Panc1 (cell line): ENCODE measurements at regions not wholly inside any gene's neighbourhood (a gene's known extent, or its start where the extent isn't known, plus 50 kb on each side); places are given as distances from the start of the nearest gene placed in this dataset.

ENCODE experiments used
- POLR2AphosphoS5 ChIP-seq: IDR thresholded peaks from 2 replicates; pipeline ENCODE4 v1.6.1; 2012; ENCODE audit warnings: mild to moderate bottlenecking, low read depth, low read length, moderate library complexity
- SIN3A ChIP-seq: IDR thresholded peaks from 2 replicates; pipeline ENCODE4 v1.6.1; 2012; ENCODE audit warnings: low read depth, mild to moderate bottlenecking, low read length, moderate library complexity, borderline replicate concordance; ENCODE audit not compliant: insufficient read depth
- TF ChIP-seq, protein P1 (sequence below): fragments of 450-650 bp; IDR thresholded peaks from 2 replicates; pipeline ENCODE4 v1.5.1; 2017; ENCODE audit warnings: mild to moderate bottlenecking

DNA sequence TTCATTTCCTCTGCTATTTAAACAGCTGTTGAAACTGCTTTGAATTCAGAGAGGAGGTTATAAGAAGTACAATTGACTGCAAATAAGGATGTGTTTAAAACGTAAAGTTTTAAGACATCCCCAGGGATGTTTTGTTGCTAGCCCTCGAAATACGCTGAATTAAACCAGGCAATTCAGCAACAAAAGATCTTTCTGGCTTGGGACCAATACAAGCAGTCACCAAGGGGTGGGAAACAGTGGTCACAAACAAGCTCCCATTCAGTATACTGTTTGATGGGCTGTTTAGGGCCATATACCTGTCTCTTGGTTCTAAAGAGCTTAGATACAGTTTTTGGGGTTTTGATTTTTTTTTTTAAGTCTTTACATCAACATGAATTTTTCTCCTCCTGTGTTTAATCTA, 446.3 kb upstream of the POT1 start:
- TF ChIP-seq, protein P1, sequence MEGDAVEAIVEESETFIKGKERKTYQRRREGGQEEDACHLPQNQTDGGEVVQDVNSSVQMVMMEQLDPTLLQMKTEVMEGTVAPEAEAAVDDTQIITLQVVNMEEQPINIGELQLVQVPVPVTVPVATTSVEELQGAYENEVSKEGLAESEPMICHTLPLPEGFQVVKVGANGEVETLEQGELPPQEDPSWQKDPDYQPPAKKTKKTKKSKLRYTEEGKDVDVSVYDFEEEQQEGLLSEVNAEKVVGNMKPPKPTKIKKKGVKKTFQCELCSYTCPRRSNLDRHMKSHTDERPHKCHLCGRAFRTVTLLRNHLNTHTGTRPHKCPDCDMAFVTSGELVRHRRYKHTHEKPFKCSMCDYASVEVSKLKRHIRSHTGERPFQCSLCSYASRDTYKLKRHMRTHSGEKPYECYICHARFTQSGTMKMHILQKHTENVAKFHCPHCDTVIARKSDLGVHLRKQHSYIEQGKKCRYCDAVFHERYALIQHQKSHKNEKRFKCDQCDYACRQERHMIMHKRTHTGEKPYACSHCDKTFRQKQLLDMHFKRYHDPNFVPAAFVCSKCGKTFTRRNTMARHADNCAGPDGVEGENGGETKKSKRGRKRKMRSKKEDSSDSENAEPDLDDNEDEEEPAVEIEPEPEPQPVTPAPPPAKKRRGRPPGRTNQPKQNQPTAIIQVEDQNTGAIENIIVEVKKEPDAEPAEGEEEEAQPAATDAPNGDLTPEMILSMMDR, result no peak
- TF ChIP-seq POLR2AphosphoS5, result no peak
- no peak for TF ChIP-seq SIN3A
